ENCODE measurements at regions not wholly inside any gene's neighbourhood (a gene's known extent, or its start where the extent isn't known, plus 50 kb on each side); places are given as distances from the start of the nearest gene placed in this dataset.

DNA sequence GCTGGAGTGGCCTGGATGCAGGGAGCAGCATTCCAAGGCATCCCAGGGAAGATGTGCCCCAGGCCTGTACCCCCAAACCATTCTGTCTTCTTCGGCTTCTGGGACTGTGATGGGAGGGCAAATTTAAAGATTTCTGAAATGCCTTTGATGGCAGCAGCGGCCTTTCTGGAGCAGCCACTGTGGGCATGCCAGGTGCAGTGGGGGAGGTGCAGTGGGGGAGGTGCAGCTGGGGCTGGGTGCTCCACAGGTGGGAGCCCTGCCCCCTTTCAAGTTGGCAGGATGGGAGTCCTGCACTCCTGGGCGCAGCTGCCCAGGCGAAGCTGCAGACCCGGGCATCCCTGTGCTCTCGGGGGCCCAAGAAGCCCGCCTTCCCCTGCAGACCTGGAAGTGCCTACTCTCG, 293.5 kb upstream of the MOCS1 start:
- Histone ChIP-seq H3K4me3 (replicated peaks; ENCODE audit: insufficient read depth, low read length) (no peak overlapping the region), H3K27ac (replicated peaks) (no peak overlapping the region), H3K27me3 (ENCODE audit: insufficient read depth, poor library complexity, severe bottlenecking) (no peaks in the 10 kb centered on the region)
- DNase-seq (ENCODE audit: low read depth in 1 of 2, low spot score in 1 of 2) = no peak
- no peak for TF ChIP-seq SPI1 (IDR thresholded peaks at IDR 0.05; ENCODE audit: borderline replicate concordance, low read depth)
- TF ChIP-seq, protein P1, sequence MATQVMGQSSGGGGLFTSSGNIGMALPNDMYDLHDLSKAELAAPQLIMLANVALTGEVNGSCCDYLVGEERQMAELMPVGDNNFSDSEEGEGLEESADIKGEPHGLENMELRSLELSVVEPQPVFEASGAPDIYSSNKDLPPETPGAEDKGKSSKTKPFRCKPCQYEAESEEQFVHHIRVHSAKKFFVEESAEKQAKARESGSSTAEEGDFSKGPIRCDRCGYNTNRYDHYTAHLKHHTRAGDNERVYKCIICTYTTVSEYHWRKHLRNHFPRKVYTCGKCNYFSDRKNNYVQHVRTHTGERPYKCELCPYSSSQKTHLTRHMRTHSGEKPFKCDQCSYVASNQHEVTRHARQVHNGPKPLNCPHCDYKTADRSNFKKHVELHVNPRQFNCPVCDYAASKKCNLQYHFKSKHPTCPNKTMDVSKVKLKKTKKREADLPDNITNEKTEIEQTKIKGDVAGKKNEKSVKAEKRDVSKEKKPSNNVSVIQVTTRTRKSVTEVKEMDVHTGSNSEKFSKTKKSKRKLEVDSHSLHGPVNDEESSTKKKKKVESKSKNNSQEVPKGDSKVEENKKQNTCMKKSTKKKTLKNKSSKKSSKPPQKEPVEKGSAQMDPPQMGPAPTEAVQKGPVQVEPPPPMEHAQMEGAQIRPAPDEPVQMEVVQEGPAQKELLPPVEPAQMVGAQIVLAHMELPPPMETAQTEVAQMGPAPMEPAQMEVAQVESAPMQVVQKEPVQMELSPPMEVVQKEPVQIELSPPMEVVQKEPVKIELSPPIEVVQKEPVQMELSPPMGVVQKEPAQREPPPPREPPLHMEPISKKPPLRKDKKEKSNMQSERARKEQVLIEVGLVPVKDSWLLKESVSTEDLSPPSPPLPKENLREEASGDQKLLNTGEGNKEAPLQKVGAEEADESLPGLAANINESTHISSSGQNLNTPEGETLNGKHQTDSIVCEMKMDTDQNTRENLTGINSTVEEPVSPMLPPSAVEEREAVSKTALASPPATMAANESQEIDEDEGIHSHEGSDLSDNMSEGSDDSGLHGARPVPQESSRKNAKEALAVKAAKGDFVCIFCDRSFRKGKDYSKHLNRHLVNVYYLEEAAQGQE (IDR thresholded peaks at IDR 0.05; ENCODE audit: insufficient replicate concordance, low read depth) = no peak
- TF ChIP-seq CTCF (IDR thresholded peaks at IDR 0.05; ENCODE audit: insufficient read depth, low read length) = no peak
- no peak for TF ChIP-seq POLR2AphosphoS5 (IDR thresholded peaks at IDR 0.05; ENCODE audit: low read depth)
- no peak for TF ChIP-seq GABPA (IDR thresholded peaks at IDR 0.05; ENCODE audit: low read depth)

- H3K27me3 ChIP-seq (ENCODE audit: insufficient read depth, poor library complexity, severe bottlenecking) = no peaks in the 10 kb centered on the region
- DNase-seq (ENCODE audit: low read depth in 1 of 2, low spot score in 1 of 2) = no peak
- H3K4me3 ChIP-seq (replicated peaks; ENCODE audit: insufficient read depth, low read length) = no peak overlapping the region
- H3K27ac ChIP-seq (replicated peaks) = no peak overlapping the region
- TF ChIP-seq SPI1 (IDR thresholded peaks at IDR 0.05; ENCODE audit: borderline replicate concordance, low read depth) (no peak), CTCF (IDR thresholded peaks at IDR 0.05; ENCODE audit: insufficient read depth, low read length) (no peak), GABPA (IDR thresholded peaks at IDR 0.05; ENCODE audit: low read depth) (no peak), POLR2AphosphoS5 (IDR thresholded peaks at IDR 0.05; ENCODE audit: low read depth) (no peak)
- TF ChIP-seq, protein P1 (IDR thresholded peaks at IDR 0.05; ENCODE audit: insufficient replicate concordance, low read depth) = no peak
Observed at GRCh38 chr6:40222354-40222753, 288.1 kb upstream of the MOCS1 start.

DNA sequence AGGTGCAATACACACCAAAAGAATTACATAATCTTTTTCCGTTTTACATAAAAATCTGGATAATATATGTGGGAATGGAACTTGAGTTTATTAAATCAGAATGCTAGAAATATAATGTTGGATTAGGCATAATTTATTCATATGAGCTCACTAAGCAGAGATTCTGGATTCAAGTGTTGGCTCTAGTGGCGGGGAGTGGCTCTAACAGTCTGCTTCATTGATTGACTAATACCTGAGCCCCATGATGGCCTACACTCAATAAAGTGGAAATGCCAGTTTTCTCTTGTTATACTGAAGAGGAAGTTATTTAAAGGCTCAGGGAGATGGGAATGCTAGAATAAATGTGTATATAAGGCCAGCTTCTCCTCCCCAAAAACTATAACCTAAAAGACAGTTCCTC, 285.5 kb upstream of the MOCS1 start:
- H3K27ac ChIP-seq (replicated peaks) = no peak overlapping the region
- H3K4me3 ChIP-seq (replicated peaks; ENCODE audit: insufficient read depth, low read length) = no peak overlapping the region
- TF ChIP-seq GABPA (IDR thresholded peaks at IDR 0.05; ENCODE audit: low read depth) (no peak), SPI1 (IDR thresholded peaks at IDR 0.05; ENCODE audit: borderline replicate concordance, low read depth) (no peak), CTCF (IDR thresholded peaks at IDR 0.05; ENCODE audit: insufficient read depth, low read length) (no peak), POLR2AphosphoS5 (IDR thresholded peaks at IDR 0.05; ENCODE audit: low read depth) (no peak)
- TF ChIP-seq, protein P1 (IDR thresholded peaks at IDR 0.05; ENCODE audit: insufficient replicate concordance, low read depth) = no peak
- no peaks in the 10 kb centered on the region for H3K27me3 ChIP-seq (ENCODE audit: insufficient read depth, poor library complexity, severe bottlenecking)
- no peak for DNase-seq (ENCODE audit: low read depth in 1 of 2, low spot score in 1 of 2)

All from HL-60 (cell line).